ENCODE measurements at regions not wholly inside any gene's neighbourhood (a gene's known extent, or its start where the extent isn't known, plus 50 kb on each side); places are given as distances from the start of the nearest gene placed in this dataset.

DNA sequence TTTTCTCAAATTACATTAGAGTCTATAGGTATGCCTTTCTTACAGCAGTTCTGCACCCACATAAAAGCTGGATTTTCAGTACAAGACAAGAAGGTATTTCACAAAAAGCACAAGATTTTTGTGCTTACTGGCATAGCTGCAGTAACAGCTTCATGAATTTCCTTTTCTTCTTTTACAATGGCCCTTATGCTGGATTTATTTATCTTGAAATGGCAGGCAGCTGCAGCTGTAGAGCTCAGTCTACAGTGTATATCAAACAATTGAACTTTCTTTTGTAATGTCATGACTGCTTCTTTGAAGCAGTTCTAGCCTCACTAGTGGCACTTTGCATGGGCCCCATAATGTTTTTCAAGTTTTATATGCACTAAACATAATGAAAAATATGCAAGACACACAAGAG, 510.2 kb downstream of the KCNT2 start:
- no peak for DNase-seq (ENCODE audit: low read depth, low spot score)
- Histone ChIP-seq H3K4me2 (ENCODE audit: insufficient read depth, low read length) (no peak overlapping the region), H4K20me1 (replicated peaks; ENCODE audit: control insufficient read depth, extremely low read depth, insufficient read depth, low read length) (no peaks in the 10 kb centered on the region), H3K36me3 (ENCODE audit: control insufficient read depth in 2 of 2, extremely low read depth in 1 of 2, insufficient read depth in 2 of 2, low read length in 2 of 2) (no peaks in the 10 kb centered on the region), H3K4me3 (replicated peaks in 1 of 3; ENCODE audit: insufficient read depth in 1 of 3, low read depth in 1 of 3, low read length in 3 of 3) (no peak overlapping the region), H2AFZ (ENCODE audit: low read depth, low read length) (no peak overlapping the region), H3K79me2 (ENCODE audit: control insufficient read depth, insufficient read depth, low read length) (no peaks in the 10 kb centered on the region), H3K9me1 (replicated peaks; ENCODE audit: control insufficient read depth, extremely low read depth, insufficient read depth, low read length) (no peaks in the 10 kb centered on the region), H3K27ac (ENCODE audit: insufficient read depth, low read depth, low read length) (no peak overlapping the region), H3K4me1 (ENCODE audit: control insufficient read depth, extremely low read depth, insufficient read depth, low read length) (no peaks in the 10 kb centered on the region), H3K27me3 (ENCODE audit: control insufficient read depth in 2 of 2, insufficient read depth in 2 of 2, low read length in 2 of 2) (no peaks in the 10 kb centered on the region), H3K9ac (replicated peaks; ENCODE audit: extremely low read depth, insufficient read depth, low read length) (no peak overlapping the region), H3K9me3 (replicated peaks; ENCODE audit: control insufficient read depth, insufficient read depth, low read length) (no peaks in the 10 kb centered on the region)
- TF ChIP-seq MYC (IDR thresholded peaks at IDR 0.05; ENCODE audit: low read depth, low read length) = no peak
- TF ChIP-seq CTCF (IDR thresholded peaks at IDR 0.05; ENCODE audit: extremely low read depth in 1 of 2, insufficient read depth in 1 of 2, low read depth in 1 of 2, low read length in 2 of 2) = no peak
- TF ChIP-seq, protein P1, sequence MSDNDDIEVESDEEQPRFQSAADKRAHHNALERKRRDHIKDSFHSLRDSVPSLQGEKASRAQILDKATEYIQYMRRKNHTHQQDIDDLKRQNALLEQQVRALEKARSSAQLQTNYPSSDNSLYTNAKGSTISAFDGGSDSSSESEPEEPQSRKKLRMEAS (IDR thresholded peaks at IDR 0.05; ENCODE audit: insufficient read depth, insufficient read length) = no peak
- TF ChIP-seq GATA2 (IDR thresholded peaks at IDR 0.05; ENCODE audit: insufficient read depth, insufficient read length, low read depth, low read length) = no peak
- no peak for TF ChIP-seq POLR2AphosphoS5 (IDR thresholded peaks at IDR 0.05; ENCODE audit: insufficient read depth, low read depth, low read length)
- no peak for TF ChIP-seq EZH2 (IDR thresholded peaks at IDR 0.05; ENCODE audit: borderline replicate concordance, low read depth, low read length, severe bottlenecking)
- no peak for TF ChIP-seq JUN (IDR thresholded peaks at IDR 0.05; ENCODE audit: borderline replicate concordance, insufficient read depth, insufficient read length, low read depth)
- TF ChIP-seq FOS (IDR thresholded peaks at IDR 0.05; ENCODE audit: borderline replicate concordance, insufficient read depth, low read length) = no peak
- TF ChIP-seq POLR2A (IDR thresholded peaks at IDR 0.05; ENCODE audit: low read depth, low read length) = no peak
- POLR2A ChIA-PET = no interaction called here
- dilution Hi-C loops (cut with MboI; ENCODE audit: extremely low pct_ligation_motif_present, low sequenced_read_pairs) (no loop called here), intact Hi-C loops (cut with micrococcal nuclease) (no loop called here)
- CTCF ChIA-PET = no interaction called here
- FAIRE-seq = no peak
- BruUV-seq (replicated peaks) = no TSS peak
